ENCODE measurements at regions not wholly inside any gene's neighbourhood (a gene's known extent, or its start where the extent isn't known, plus 50 kb on each side); places are given as distances from the start of the nearest gene placed in this dataset.

DNA sequence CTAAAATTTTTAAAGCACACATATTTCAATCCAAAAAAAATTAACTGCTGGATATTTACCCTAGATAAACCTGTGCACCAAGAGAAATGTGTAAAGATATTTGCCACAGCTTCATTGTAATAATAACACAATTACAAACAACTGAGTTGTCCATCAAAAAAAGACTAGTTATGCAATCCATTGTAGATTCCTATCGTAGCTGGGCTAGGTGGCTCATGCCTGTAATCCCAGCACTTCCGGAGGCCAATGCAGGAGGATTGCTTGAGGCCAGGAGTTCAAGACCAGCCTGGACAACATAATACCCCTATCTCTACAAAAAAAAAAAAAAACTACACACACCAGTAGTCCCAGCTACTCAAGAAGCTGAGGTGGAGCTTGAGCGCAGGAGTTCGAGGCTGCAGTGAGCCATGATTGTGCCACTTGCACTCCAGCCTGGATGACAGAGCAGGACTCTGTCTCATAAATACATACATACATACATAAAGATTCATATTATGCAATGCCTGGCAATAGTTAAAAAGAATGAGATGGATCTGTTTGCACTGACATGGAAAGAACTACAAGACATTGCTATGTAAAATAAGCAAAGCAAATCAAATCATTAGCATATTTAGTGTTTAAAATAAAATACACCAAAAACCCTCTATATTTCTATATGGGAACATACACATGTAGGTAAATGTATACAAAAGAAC is 56.5 kb upstream of the CCDC28A start:
- TF ChIP-seq, protein P1, sequence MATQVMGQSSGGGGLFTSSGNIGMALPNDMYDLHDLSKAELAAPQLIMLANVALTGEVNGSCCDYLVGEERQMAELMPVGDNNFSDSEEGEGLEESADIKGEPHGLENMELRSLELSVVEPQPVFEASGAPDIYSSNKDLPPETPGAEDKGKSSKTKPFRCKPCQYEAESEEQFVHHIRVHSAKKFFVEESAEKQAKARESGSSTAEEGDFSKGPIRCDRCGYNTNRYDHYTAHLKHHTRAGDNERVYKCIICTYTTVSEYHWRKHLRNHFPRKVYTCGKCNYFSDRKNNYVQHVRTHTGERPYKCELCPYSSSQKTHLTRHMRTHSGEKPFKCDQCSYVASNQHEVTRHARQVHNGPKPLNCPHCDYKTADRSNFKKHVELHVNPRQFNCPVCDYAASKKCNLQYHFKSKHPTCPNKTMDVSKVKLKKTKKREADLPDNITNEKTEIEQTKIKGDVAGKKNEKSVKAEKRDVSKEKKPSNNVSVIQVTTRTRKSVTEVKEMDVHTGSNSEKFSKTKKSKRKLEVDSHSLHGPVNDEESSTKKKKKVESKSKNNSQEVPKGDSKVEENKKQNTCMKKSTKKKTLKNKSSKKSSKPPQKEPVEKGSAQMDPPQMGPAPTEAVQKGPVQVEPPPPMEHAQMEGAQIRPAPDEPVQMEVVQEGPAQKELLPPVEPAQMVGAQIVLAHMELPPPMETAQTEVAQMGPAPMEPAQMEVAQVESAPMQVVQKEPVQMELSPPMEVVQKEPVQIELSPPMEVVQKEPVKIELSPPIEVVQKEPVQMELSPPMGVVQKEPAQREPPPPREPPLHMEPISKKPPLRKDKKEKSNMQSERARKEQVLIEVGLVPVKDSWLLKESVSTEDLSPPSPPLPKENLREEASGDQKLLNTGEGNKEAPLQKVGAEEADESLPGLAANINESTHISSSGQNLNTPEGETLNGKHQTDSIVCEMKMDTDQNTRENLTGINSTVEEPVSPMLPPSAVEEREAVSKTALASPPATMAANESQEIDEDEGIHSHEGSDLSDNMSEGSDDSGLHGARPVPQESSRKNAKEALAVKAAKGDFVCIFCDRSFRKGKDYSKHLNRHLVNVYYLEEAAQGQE (IDR thresholded peaks at IDR 0.05; ENCODE audit: insufficient read depth in 1 of 2, low read depth in 2 of 2, low read length in 2 of 2), result no peak
- TF ChIP-seq POLR2AphosphoS5 (IDR thresholded peaks at IDR 0.05; ENCODE audit: low read depth, low read length), result no peak
- TF ChIP-seq TAF1 (IDR thresholded peaks at IDR 0.05; ENCODE audit: borderline replicate concordance, insufficient read depth, low read length), result no peak

All from PFSK-1 (cell line).